ENCODE measurements at regions not wholly inside any gene's neighbourhood (a gene's known extent, or its start where the extent isn't known, plus 50 kb on each side); places are given as distances from the start of the nearest gene placed in this dataset.

GRCh38 chr15:96414875-96415274 is 84.4 kb downstream of the NR2F2 start:
- Histone ChIP-seq H3K36me3 (no peaks in the 10 kb centered on the region), H3K4me1 (replicated peaks) (no peaks in the 10 kb centered on the region), H3K27me3 (replicated peaks; ENCODE audit: insufficient read depth) (peaks cover 32% of the 10 kb centered on the region), H3K27ac (no peak overlapping the region), H3K9me3 (no peaks in the 10 kb centered on the region), H3K4me3 (no peak overlapping the region)
- TF ChIP-seq POLR2AphosphoS5 (IDR thresholded peaks at IDR 0.05): no peak
- no peak for TF ChIP-seq POLR2A (IDR thresholded peaks at IDR 0.05)
- no peak for TF ChIP-seq CTCF (IDR thresholded peaks at IDR 0.05)
- WGBS: 48% methylated on average over 8 of the region's 8 CpGs
- no peak for DNase-seq (ENCODE audit: low spot score)
- intact Hi-C loops (cut with DNase I): no loop called here

GRCh38 chr15:96415513-96416217 is 85.2 kb downstream of the NR2F2 start:
- H3K27ac ChIP-seq: no peak overlapping the region
- no peaks in the 10 kb centered on the region for H3K9me3 ChIP-seq
- H3K4me1 ChIP-seq (replicated peaks): no peaks in the 10 kb centered on the region
- intact Hi-C loops (cut with DNase I): no loop called here
- H3K27me3 ChIP-seq (replicated peaks; ENCODE audit: insufficient read depth): peaks cover 29% of the 10 kb centered on the region
- 23% methylated on average over 21 of the region's 21 CpGs for WGBS
- H3K4me3 ChIP-seq: no peak overlapping the region
- no peaks in the 10 kb centered on the region for H3K36me3 ChIP-seq
- no peak for DNase-seq (ENCODE audit: low spot score)
- TF ChIP-seq CTCF (IDR thresholded peaks at IDR 0.05): no peak

GRCh38 chr15:96416218-96416933 is 85.9 kb downstream of the NR2F2 start:
- Histone ChIP-seq H3K4me1 (replicated peaks) (no peaks in the 10 kb centered on the region), H3K27ac (no peak overlapping the region), H3K27me3 (replicated peaks; ENCODE audit: insufficient read depth) (peaks cover 27% of the 10 kb centered on the region), H3K4me3 (no peak overlapping the region), H3K9me3 (no peaks in the 10 kb centered on the region), H3K36me3 (no peaks in the 10 kb centered on the region)
- 4% methylated on average over 53 of the region's 58 CpGs for WGBS
- TF ChIP-seq POLR2AphosphoS5 (IDR thresholded peaks at IDR 0.05): no peak
- TF ChIP-seq POLR2A (IDR thresholded peaks at IDR 0.05): no peak
- TF ChIP-seq CTCF (IDR thresholded peaks at IDR 0.05): no peak
- intact Hi-C loops (cut with DNase I): no loop called here
- no peak for DNase-seq (ENCODE audit: low spot score)

- Histone ChIP-seq H3K9me3 (no peaks in the 10 kb centered on the region), H3K27ac (no peak overlapping the region), H3K27me3 (replicated peaks; ENCODE audit: insufficient read depth) (peaks cover 27% of the 10 kb centered on the region), H3K4me3 (no peak overlapping the region), H3K36me3 (no peaks in the 10 kb centered on the region), H3K4me1 (replicated peaks) (no peaks in the 10 kb centered on the region)
- TF ChIP-seq CTCF (IDR thresholded peaks at IDR 0.05): no peak
- TF ChIP-seq POLR2A (IDR thresholded peaks at IDR 0.05): no peak
- TF ChIP-seq POLR2AphosphoS5 (IDR thresholded peaks at IDR 0.05): no peak
- no peak for DNase-seq (ENCODE audit: low spot score)
- intact Hi-C loops (cut with DNase I): no loop called here
- WGBS: 4% methylated on average over 44 of the region's 51 CpGs
Measured at GRCh38 chr15:96416934-96417759, 86.6 kb downstream of the NR2F2 start.

Data from prostate gland (tissue), 2 donors.